Mammary epithelial cell (primary cell): ENCODE measurements at regions not wholly inside any gene's neighbourhood (a gene's known extent, or its start where the extent isn't known, plus 50 kb on each side); places are given as distances from the start of the nearest gene placed in this dataset.

Experiments used
- CTCF ChIP-seq, 2 donors: IDR thresholded peaks in 1 of 2; conservative IDR thresholded peaks in 1 of 2; 2 replicates each; pipeline ENCODE4 v1.5.1; 2011 to 2012; ENCODE audit warnings: inconsistent platforms in 2 of 2, low read length in 2 of 2, mild to moderate bottlenecking in 2 of 2, control low read depth in 1 of 2, low read depth in 1 of 2; ENCODE audit not compliant: insufficient read depth in 1 of 2; ENCODE audit errors: extremely low read depth in 1 of 2
- EZH2 ChIP-seq: IDR thresholded peaks from 2 replicates; pipeline ENCODE4 v1.6.1; 2012; ENCODE audit warnings: low read length, inconsistent platforms, borderline replicate concordance

DNA sequence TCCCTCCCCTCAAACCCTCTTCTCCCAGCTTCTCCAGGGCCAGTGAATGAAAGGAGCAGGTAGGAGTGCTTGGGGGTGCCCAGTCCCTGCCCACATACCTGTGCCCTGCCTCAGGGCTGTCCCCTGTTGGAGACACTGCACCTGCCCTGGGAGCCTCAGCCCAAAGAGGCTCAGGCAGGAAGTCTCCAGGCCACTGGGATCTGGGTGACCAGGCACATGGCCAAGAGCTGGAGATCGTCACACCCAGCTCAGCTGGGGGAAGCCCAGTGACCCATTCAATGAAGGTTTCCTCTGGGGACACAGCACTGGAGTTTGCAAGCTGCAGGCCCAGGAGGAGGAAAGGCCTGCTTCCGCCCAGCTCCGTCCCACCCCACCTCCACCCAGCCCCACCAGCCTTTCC lies 156.4 kb downstream of the ZFP36L2 start:
- TF ChIP-seq CTCF (conservative IDR thresholded peaks at IDR 0.05 in 1 of 2, IDR thresholded peaks at IDR 0.05 in 1 of 2; ENCODE audit: extremely low read depth in 1 of 2, insufficient read depth in 1 of 2, low read depth in 1 of 2, low read length in 2 of 2) (no peak), EZH2 (no peak)
